Activated CD8-positive, alpha-beta T cell treated with anti-CD3 and anti-CD28 coated beads for 36 hours (primary cell): ENCODE measurements at regions not wholly inside any gene's neighbourhood (a gene's known extent, or its start where the extent isn't known, plus 50 kb on each side); places are given as distances from the start of the nearest gene placed in this dataset.
"Not testable (repeated sequence)": the region's sequence is repeated elsewhere in the genome, so short reads cannot be mapped to it uniquely, and the experiment has no call there.

ENCODE experiments used
- ATAC-seq: fragments of 200-7000 bp; cut with Tn5 transposase; one replicate; pipeline ENCODE4 v1.10.0; 2021; ENCODE audit warnings: mild to moderate bottlenecking, moderate library complexity
- CTCF ChIA-PET: fragments of 350-600 bp; sonication (Branson Sonifier 250); formaldehyde crosslinking; loops from one replicate; lab custom pipeline; 2021; ENCODE audit warnings: antibody characterized with exemption; lab: Charles Lee
- POLR2A ChIA-PET: fragments of 350-600 bp; sonication (Branson Sonifier 250); formaldehyde crosslinking; loops from one replicate; lab custom pipeline; 2021; ENCODE audit warnings: antibody characterized with exemption; lab: Charles Lee
- DNase-seq: peaks from one replicate; pipeline ENCODE4 v3.0.0-alpha.2; 2020
- H3K27ac Mint-ChIP-seq: one replicate; pipeline ENCODE4 v1.8.0; 2021; ENCODE audit warnings: mild to moderate bottlenecking, mixed read lengths
- H3K27me3 Mint-ChIP-seq: one replicate; pipeline ENCODE4 v1.8.0; 2021; ENCODE audit warnings: mixed read lengths
- H3K36me3 Mint-ChIP-seq: one replicate; pipeline ENCODE4 v1.8.0; 2021; ENCODE audit warnings: low read depth, mixed read lengths
- H3K4me1 Mint-ChIP-seq: one replicate; pipeline ENCODE4 v1.8.0; 2021; ENCODE audit warnings: low read depth, mixed read lengths
- H3K4me3 Mint-ChIP-seq: one replicate; pipeline ENCODE4 v1.8.0; 2021; ENCODE audit warnings: mild to moderate bottlenecking, moderate library complexity, mixed read lengths
- H3K9me3 Mint-ChIP-seq: one replicate; pipeline ENCODE4 v1.8.0; 2021; ENCODE audit warnings: mixed read lengths
- intact Hi-C: fragments of 100-400 bp; cut with micrococcal nuclease; formaldehyde crosslinking; loops from one replicate; pipeline ENCODE4 v1.10.0; 2022
- TF ChIP-seq, protein P1 (sequence below): fragments of 200-600 bp; IDR thresholded peaks from one replicate; pipeline ENCODE4 v1.8.0; 2022; ENCODE audit warnings: antibody characterized with exemption, mild to moderate bottlenecking

DNA sequence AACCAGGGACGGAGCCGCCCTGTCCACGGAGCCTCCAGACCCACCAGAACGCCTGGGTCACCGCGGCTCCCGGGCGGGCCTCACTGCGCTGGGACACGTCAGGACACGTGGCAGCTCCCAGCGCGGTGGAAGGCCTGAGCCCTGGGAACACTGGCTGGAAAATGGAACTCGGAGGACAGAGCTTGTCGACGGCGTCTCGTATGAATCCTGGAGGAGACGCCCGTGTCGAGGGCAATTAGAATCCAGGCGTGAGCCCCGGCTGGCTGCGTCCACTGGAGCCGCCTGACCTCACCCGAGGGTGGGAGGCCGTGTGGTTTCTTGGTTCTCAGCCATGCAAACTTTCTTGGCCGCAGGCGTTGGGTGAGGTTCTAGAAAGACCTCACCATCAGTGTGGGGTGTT, 173.9 kb downstream of the LAT start:
- H3K9me3 Mint-ChIP-seq = no peaks in the 10 kb centered on the region
- H3K4me3 Mint-ChIP-seq = no peak overlapping the region
- ChIA-PET POLR2A (no interaction called here), CTCF (no interaction called here)
- H3K27ac Mint-ChIP-seq = no peak overlapping the region
- peaks cover 14% of the 10 kb centered on the region for H3K36me3 Mint-ChIP-seq
- H3K4me1 Mint-ChIP-seq = peaks cover 29% of the 10 kb centered on the region
- ATAC-seq (no peak), DNase-seq (no peak)
- no peaks in the 10 kb centered on the region for H3K27me3 Mint-ChIP-seq
- TF ChIP-seq, protein P1, sequence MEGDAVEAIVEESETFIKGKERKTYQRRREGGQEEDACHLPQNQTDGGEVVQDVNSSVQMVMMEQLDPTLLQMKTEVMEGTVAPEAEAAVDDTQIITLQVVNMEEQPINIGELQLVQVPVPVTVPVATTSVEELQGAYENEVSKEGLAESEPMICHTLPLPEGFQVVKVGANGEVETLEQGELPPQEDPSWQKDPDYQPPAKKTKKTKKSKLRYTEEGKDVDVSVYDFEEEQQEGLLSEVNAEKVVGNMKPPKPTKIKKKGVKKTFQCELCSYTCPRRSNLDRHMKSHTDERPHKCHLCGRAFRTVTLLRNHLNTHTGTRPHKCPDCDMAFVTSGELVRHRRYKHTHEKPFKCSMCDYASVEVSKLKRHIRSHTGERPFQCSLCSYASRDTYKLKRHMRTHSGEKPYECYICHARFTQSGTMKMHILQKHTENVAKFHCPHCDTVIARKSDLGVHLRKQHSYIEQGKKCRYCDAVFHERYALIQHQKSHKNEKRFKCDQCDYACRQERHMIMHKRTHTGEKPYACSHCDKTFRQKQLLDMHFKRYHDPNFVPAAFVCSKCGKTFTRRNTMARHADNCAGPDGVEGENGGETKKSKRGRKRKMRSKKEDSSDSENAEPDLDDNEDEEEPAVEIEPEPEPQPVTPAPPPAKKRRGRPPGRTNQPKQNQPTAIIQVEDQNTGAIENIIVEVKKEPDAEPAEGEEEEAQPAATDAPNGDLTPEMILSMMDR = no peak
- intact Hi-C loops = no loop called here

DNA sequence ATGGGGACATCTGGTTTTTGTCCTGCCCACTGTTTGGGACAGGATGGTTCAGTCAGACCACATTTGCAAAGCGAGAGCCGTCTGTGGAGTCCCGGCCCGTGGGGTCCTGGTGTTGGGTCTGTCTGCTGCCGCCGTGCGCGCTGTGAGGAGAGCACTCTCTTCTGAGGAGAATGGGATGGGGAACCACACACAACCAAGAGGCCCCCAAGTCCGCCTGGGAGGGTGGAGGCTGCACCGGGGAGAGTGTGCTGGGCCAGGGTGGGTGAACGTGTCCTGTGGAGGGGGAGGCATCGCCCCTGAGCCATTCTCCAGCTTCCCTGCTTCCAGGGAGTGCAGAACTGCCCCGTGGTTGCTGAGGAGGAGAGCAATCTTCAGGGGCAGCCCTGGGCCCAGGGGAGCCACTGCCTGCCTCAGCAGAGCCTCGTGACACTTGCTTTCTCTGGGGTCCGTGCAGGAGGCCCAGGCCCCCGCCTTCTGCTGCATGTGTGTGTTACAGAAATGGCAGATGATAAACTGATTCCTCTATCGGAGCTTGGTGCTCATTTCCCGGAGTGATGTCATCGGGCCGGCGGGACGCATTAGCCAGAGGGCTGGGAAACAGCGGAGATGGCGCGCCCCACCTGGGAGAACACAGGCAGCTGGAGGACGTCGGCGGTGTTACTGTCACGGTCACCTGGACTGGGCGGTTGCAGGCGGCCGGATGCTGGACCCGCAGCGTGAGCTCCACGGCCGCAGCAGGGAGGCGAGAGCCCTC, 173.4 kb downstream of the LAT start:
- H3K27me3 Mint-ChIP-seq, H3K27ac Mint-ChIP-seq, H3K9me3 Mint-ChIP-seq, POLR2A ChIA-PET, DNase-seq, H3K4me3 Mint-ChIP-seq, ATAC-seq, intact Hi-C loops, CTCF ChIA-PET: not testable (repeated sequence)
- peaks cover 30% of the 10 kb centered on the region for H3K4me1 Mint-ChIP-seq
- peaks cover 14% of the 10 kb centered on the region for H3K36me3 Mint-ChIP-seq

DNA sequence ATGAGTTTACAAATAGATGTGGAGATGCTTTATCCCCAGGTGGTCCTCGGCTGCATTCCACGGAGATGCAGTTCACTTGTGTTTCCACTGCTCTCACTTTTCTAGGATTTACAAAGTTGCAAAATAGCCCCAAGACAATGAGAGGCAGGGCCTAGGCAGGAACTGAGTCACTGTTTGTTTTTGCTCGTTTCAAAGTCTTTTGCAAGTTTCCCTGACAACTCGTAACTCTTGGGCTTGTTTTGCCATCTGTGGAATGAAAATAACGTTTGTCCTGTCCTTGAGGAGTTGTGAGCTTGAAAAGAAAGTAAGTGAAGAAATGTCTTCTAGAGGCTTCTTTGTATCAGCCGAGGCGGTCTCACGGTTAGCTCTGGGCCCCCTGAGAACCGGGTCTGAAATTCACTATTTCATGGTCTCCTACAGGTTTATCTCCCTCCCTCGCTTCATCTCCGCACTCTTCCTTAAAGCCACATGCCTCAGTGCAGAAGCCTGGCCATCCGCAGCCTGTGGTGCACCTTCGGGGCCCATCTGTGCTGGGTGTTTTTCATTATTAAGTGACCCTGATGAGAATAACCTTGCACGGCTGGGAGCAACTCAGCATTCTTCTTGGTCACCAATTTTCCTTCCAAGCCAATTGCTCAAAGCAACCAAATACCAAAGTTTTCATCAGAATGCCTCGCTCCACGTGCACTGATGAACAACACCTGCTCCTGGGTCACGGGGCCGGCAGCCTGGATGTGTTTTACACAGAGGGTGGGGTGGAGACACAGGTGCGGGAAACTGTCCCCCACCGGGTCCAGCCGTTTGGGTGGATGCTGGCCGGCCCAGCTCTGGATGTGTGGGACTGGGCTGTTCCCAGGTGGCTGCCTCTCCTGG, 172.4 kb downstream of the LAT start:
- Mint-ChIP-seq H3K27ac (peak overlapping the region; percentile 37), H3K4me1 (peaks cover 36% of the 10 kb centered on the region), H3K36me3 (peaks cover 14% of the 10 kb centered on the region)
- ATAC-seq (peak; percentile 51), DNase-seq (peak; percentile 15)
- POLR2A ChIA-PET, H3K27me3 Mint-ChIP-seq, intact Hi-C loops, H3K9me3 Mint-ChIP-seq, CTCF ChIA-PET, H3K4me3 Mint-ChIP-seq: not testable (repeated sequence)

DNA sequence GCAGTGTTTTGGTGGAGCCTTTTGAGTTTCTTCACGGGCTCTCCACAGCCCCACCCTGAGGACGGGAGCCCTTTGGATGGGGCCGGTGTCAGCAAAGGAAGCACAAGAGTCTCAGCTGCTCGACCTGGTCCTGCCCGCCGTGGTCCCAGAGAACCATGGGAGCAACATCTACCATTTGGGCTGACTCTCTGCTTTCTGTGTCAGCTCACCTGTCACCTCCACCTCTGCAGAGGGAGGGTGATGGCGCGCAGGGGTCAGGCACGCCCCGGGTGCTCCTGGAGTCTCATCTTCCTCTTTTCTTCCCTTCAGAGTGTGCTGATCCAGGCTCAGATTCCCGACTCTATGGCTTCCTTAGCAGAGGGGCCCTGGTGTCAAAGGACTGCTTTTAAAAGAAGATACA, 171.7 kb downstream of the LAT start:
- intact Hi-C loops = no loop called here
- H3K27me3 Mint-ChIP-seq = no peaks in the 10 kb centered on the region
- H3K9me3 Mint-ChIP-seq = no peaks in the 10 kb centered on the region
- peaks cover 40% of the 10 kb centered on the region for H3K4me1 Mint-ChIP-seq
- ChIA-PET CTCF (no interaction called here), POLR2A (no interaction called here)
- DNase-seq (no peak), ATAC-seq (no peak)
- H3K36me3 Mint-ChIP-seq = peaks cover 14% of the 10 kb centered on the region
- peak overlapping the region; percentile 14 for H3K27ac Mint-ChIP-seq
- TF ChIP-seq, protein P1 = no peak
- H3K4me3 Mint-ChIP-seq = no peak overlapping the region

DNA sequence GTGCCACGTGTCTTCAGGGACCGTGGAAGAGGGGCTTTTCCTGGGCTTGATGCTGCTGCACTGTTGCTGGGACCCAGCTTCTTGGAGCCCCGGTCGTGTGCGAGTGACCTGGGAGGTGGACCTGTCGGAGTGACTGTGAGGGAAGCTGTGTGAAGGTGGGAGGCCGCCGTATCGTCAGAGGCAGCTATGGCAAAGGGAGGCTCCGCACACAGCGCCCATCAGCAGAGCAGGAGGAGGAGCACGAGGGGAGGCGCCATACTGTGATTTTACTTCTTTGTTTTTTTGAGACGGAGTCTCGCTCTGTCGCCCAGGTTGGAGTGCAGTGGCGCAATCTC, 171.0 kb downstream of the LAT start:
- CTCF ChIA-PET, ATAC-seq, DNase-seq, intact Hi-C loops, POLR2A ChIA-PET, H3K4me3 Mint-ChIP-seq, H3K27me3 Mint-ChIP-seq, H3K9me3 Mint-ChIP-seq: not testable (repeated sequence)
- Mint-ChIP-seq H3K36me3 (peaks cover 14% of the 10 kb centered on the region), H3K4me1 (peaks cover 40% of the 10 kb centered on the region), H3K27ac (peak overlapping the region; percentile 8)

DNA sequence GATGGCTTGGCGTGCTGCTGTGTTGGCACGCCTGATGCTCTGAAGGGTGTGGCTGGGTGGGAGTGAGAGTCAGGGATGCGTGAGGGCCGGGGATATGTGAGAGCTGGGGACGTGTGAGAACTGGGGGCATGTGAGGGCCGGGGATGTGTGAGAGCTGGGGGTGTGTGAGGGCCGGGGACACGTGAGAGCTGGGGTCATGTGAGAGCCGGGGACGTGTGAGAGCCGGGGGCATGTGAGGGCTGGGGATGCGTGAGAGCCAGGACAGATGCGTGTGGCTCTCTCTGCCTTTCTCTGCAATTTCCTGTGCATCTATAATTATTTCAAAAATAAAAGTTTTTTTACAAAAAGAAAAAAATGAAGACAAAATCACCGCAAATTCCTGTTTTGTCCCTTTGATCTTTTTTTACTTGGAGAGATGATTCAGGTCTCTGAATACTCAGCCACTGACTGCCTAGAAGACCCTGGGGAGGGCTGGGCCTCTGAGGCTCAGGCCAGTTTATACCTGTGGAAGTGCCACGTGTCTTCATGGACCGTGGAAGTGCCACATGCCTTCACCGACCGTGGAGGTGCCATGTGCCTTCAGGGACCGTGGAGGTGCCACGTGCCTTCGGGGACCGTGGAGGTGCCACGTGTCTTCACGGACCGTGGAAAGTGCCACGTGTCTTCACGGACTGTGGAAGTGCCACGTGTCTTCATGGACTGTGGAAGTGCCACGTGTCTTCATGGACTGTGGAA, 170.4 kb downstream of the LAT start:
- H3K27ac Mint-ChIP-seq = peak overlapping the region; percentile 63

More for the DNA sequence above, 170.4 kb downstream of the LAT start:
- ATAC-seq (peak; percentile 64), DNase-seq (peak; percentile 40)
- H3K9me3 Mint-ChIP-seq, intact Hi-C loops, H3K27me3 Mint-ChIP-seq, H3K4me3 Mint-ChIP-seq, CTCF ChIA-PET: not testable (repeated sequence)
- H3K36me3 Mint-ChIP-seq = peaks cover 14% of the 10 kb centered on the region
- peaks cover 43% of the 10 kb centered on the region for H3K4me1 Mint-ChIP-seq
- POLR2A ChIA-PET = interaction anchor here (0.6 kb wide), 1 partner anchor 147 kb away, joined by 3 read pairs; no protein-coding TSS in a partner anchor
